HCT116 (cell line): ENCODE measurements at regions not wholly inside any gene's neighbourhood (a gene's known extent, or its start where the extent isn't known, plus 50 kb on each side); places are given as distances from the start of the nearest gene placed in this dataset.

Experiments used
- ATAC-seq: fragments of 200-7000 bp; cut with Tn5 transposase; 2 replicates; pipeline ENCODE4 v1.9.1; 2020; ENCODE audit warnings: mild to moderate bottlenecking, moderate library complexity
- BruUV-seq: library from RNA; stranded (reverse); fragments of 400-500 nt; replicated peaks from 2 replicates; lab custom pipeline; 2021; lab: Mats Ljungman, UMichigan
- CTCF ChIA-PET: fragments of 300-600 bp; sonication (Branson Sonifier 250); formaldehyde crosslinking; loops from one replicate; lab custom pipeline; 2021; ENCODE audit warnings: antibody characterized with exemption; lab: Charles Lee
- POLR2A ChIA-PET: fragments of 300-600, 350-600 bp; sonication (Branson Sonifier 250); formaldehyde crosslinking; loops from one replicate; lab custom pipeline; 2021; ENCODE audit warnings: antibody characterized with exemption; lab: Charles Lee
- RAD21 ChIA-PET, 2 experiments: fragments of 300-600 bp; sonication (Branson Sonifier 250); formaldehyde crosslinking; loops; one replicate each; lab custom pipeline; 2023; ENCODE audit warnings: low total read pairs in 2 of 2; ENCODE audit not compliant: uncharacterized antibody in 2 of 2, unreplicated experiment in 2 of 2, low non-redundant PET in 1 of 2; lab: Charles Lee
- DNase-seq: peaks from one replicate; pipeline ENCODE4 v3.0.0-alpha.2; 2010; ENCODE audit warnings: low read depth, low spot score
- H2AFZ ChIP-seq: fragments of 200-600 bp; shearing (Covaris generic), sonication (generic); 2 replicates; pipeline ENCODE4 v1.6.1; 2017; ENCODE audit warnings: low read depth, mixed run types, mixed read lengths, antibody characterized with exemption, low read length; ENCODE audit not compliant: poor library complexity, severe bottlenecking
- H3K27ac ChIP-seq: 2 replicates; pipeline ENCODE4 v1.5.1; 2012; ENCODE audit warnings: low read depth, low read length
- H3K27me3 ChIP-seq: fragments of 200-600 bp; sonication (generic); 2 replicates; pipeline ENCODE4 v1.6.1; 2016; ENCODE audit warnings: mixed run types, low read length, mixed read lengths; ENCODE audit not compliant: insufficient read depth
- H3K36me3 ChIP-seq, 2 experiments: fragments of 200-500 bp in 1 of 2; fragments of 200-600 bp in 1 of 2; sonication (Bioruptor generic) in 1 of 2; sonication (generic) in 1 of 2; 2 replicates each; pipeline versions ENCODE4 v1.5.1 to v1.6.1; 2014 to 2016; ENCODE audit warnings: low read length in 2 of 2, inconsistent platforms in 1 of 2, mixed read lengths in 1 of 2, mixed run types in 1 of 2; ENCODE audit not compliant: insufficient read depth in 2 of 2, control insufficient read depth in 1 of 2
- H3K4me1 ChIP-seq, 2 experiments: fragments of 200-600 bp in 1 of 2; sonication (generic) in 1 of 2; 2 replicates each; pipeline versions ENCODE4 v1.5.1 to v1.6.1; 2012 to 2017; ENCODE audit warnings: low read length in 2 of 2, inconsistent platforms in 1 of 2, mild to moderate bottlenecking in 1 of 2, mixed read lengths in 1 of 2, mixed run types in 1 of 2, moderate library complexity in 1 of 2; ENCODE audit not compliant: insufficient read depth in 2 of 2, control insufficient read depth in 1 of 2
- H3K4me2 ChIP-seq: fragments of 200-600 bp; sonication (generic); 2 replicates; pipeline ENCODE4 v1.6.1; 2017; ENCODE audit warnings: mixed run types, low read length, mixed read lengths
- H3K4me3 ChIP-seq, 2 experiments: fragments of 200-600 bp in 1 of 2; sonication (generic) in 1 of 2; replicated peaks in 1 of 2; 2 replicates each; pipeline ENCODE4 v1.5.1; 2011 to 2016; ENCODE audit warnings: low read length in 2 of 2, control low read depth in 1 of 2, low read depth in 1 of 2, mild to moderate bottlenecking in 1 of 2, mixed read lengths in 1 of 2, mixed run types in 1 of 2
- H3K79me2 ChIP-seq: fragments of 200-600 bp; sonication (generic); 2 replicates; pipeline ENCODE4 v1.6.1; 2017; ENCODE audit warnings: mild to moderate bottlenecking, mixed run types, low read length, moderate library complexity, mixed read lengths; ENCODE audit not compliant: insufficient read depth
- H3K9ac ChIP-seq: fragments of 200-600 bp; sonication (generic); 2 replicates; pipeline ENCODE4 v1.6.1; 2016; ENCODE audit warnings: low read length, mixed read lengths
- H3K9me2 ChIP-seq: fragments of 200-600 bp; sonication (generic), shearing (Covaris generic); 2 replicates; pipeline ENCODE4 v1.6.1; 2017; ENCODE audit warnings: mixed run types, mild to moderate bottlenecking, moderate library complexity; ENCODE audit not compliant: insufficient read depth
- H3K9me3 ChIP-seq, 2 experiments: fragments of 200-500 bp in 1 of 2; fragments of 200-600 bp in 1 of 2; sonication (Bioruptor generic) in 1 of 2; sonication (generic) in 1 of 2; 2 replicates each; pipeline ENCODE4 v1.6.1; 2014 to 2017; ENCODE audit warnings: low read length in 2 of 2, mixed read lengths in 2 of 2, inconsistent platforms in 1 of 2, low read depth in 1 of 2, mild to moderate bottlenecking in 1 of 2, mixed run types in 1 of 2, moderate library complexity in 1 of 2; ENCODE audit not compliant: control insufficient read depth in 1 of 2, insufficient read depth in 1 of 2
- H4K20me1 ChIP-seq: fragments of 200-600 bp; sonication (generic), shearing (Covaris generic); 2 replicates; pipeline ENCODE4 v1.6.1; 2017; ENCODE audit warnings: mixed run types, mild to moderate bottlenecking, moderate library complexity; ENCODE audit not compliant: insufficient read depth
- CBX3 ChIP-seq: IDR thresholded peaks from 2 replicates; pipeline ENCODE4 v1.6.1; 2012; ENCODE audit warnings: low read depth
- CEBPB ChIP-seq: IDR thresholded peaks from 2 replicates; pipeline ENCODE4 v1.6.1; 2012; ENCODE audit warnings: low read depth
- ELF1 ChIP-seq: IDR thresholded peaks from 2 replicates; pipeline ENCODE4 v1.6.1; 2012; ENCODE audit warnings: low read depth, borderline replicate concordance
- EZH2phosphoT487 ChIP-seq: fragments of 200-600 bp; IDR thresholded peaks from 2 replicates; pipeline ENCODE4 v1.6.1; 2018; ENCODE audit warnings: antibody characterized with exemption, borderline replicate concordance
- FOSL1 ChIP-seq: IDR thresholded peaks from 2 replicates; pipeline ENCODE4 v1.6.1; 2012; ENCODE audit warnings: low read depth
- JUND ChIP-seq: IDR thresholded peaks from 2 replicates; pipeline ENCODE4 v1.6.1; 2012
- POLR2AphosphoS5 ChIP-seq: IDR thresholded peaks from 2 replicates; pipeline ENCODE4 v1.6.1; 2011; ENCODE audit warnings: mild to moderate bottlenecking, low read depth, low read length, moderate library complexity
- RAD21 ChIP-seq: IDR thresholded peaks from 2 replicates; pipeline ENCODE4 v1.6.1; 2012; ENCODE audit warnings: low read depth, mild to moderate bottlenecking
- intact Hi-C: fragments of 100-400 bp; cut with micrococcal nuclease; formaldehyde crosslinking; loops from 2 replicates; pipeline ENCODE4 v1.10.0; 2022
- TF ChIP-seq, protein P1 (sequence below): IDR thresholded peaks from 2 replicates; pipeline ENCODE4 v1.6.1; 2012; ENCODE audit warnings: low read depth
- TF ChIP-seq, protein P2 (sequence below): IDR thresholded peaks from 2 replicates; pipeline ENCODE4 v1.6.1; 2012
- TF ChIP-seq, protein P3 (sequence below): IDR thresholded peaks from 2 replicates; pipeline ENCODE4 v1.6.1; 2011; ENCODE audit warnings: mild to moderate bottlenecking, low read length, moderate library complexity; ENCODE audit not compliant: insufficient replicate concordance; ENCODE audit errors: extremely low read depth

DNA sequence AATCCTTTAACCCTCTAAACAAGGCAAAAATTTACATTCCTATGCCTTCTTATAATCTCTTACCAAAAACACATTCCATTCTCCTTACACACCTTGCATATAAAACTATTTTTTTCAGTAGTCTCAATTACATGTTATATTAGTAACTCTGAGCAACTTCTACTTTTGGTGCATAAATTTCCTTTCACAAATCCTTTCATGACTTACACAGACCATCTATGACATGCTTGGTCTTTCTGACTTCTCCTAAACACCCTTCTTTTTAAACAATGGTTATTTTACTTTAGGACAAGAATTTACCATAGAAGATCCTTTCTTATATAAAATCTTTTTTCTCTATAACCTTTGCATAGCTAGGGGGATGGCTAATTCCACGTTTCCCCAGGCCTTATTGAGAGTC lies 208.0 kb upstream of the ARRDC3 start:
- intact Hi-C loops: no loop called here
- Histone ChIP-seq H3K4me2 (no peak overlapping the region), H3K36me3 (no peaks in the 10 kb centered on the region), H3K27me3 (no peaks in the 10 kb centered on the region), H3K9me3 (peaks cover 3 to 14% of the 10 kb centered on the region in 2 experiments; a peak in 2 of 4 replicates), H3K4me1 (no peaks in the 10 kb centered on the region), H3K9me2 (no peaks in the 10 kb centered on the region), H4K20me1 (no peaks in the 10 kb centered on the region), H3K4me3 (no peak overlapping the region), H3K27ac (no peak overlapping the region), H3K9ac (no peak overlapping the region), H3K79me2 (no peaks in the 10 kb centered on the region), H2AFZ (no peak overlapping the region)
- TF ChIP-seq CBX3: peak; percentile 61; the same call in 1 of the 2 replicates
- no peak for TF ChIP-seq POLR2AphosphoS5
- no TSS peak for BruUV-seq
- ChIA-PET POLR2A (no interaction called here), CTCF (no interaction called here), RAD21 (no interaction called here)
- ATAC-seq (no peak), DNase-seq (peak; percentile 33)

DNA sequence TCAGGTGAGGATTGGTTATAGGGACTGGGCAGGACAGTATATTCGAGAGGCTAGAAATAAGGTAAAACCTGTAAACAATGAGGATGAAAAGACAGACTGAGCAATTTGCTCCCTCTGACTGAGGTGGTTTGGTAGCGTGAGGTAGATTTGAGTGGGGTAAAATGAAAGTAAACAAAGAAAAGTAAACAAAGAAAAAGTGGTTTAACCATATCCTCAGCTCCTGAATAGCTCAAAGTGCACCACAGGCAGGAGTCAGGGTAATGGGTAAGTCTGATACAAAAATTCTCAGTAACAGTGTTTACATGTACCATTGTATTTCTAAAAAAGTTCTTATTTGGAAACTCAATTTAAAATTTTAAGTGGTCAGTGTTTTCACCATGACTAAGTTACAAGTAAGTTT lies 203.1 kb upstream of the ARRDC3 start:
- no peaks in the 10 kb centered on the region for H3K27me3 ChIP-seq
- intact Hi-C loops: no loop called here

More for the DNA sequence above, 203.1 kb upstream of the ARRDC3 start:
- Histone ChIP-seq H3K9ac (no peak overlapping the region), H3K9me3 (peaks cover 0 to 1% of the 10 kb centered on the region in 2 experiments; a peak in 1 of 4 replicates), H3K79me2 (no peaks in the 10 kb centered on the region), H3K4me1 (no peaks in the 10 kb centered on the region), H3K27ac (no peak overlapping the region), H3K36me3 (no peaks in the 10 kb centered on the region), H3K4me3 (no peak overlapping the region), H3K4me2 (no peak overlapping the region), H4K20me1 (no peaks in the 10 kb centered on the region), H2AFZ (no peak overlapping the region), H3K9me2 (no peaks in the 10 kb centered on the region)
- ChIA-PET RAD21 (no interaction called here), POLR2A (no interaction called here), CTCF (no interaction called here)
- BruUV-seq: no TSS peak
- TF ChIP-seq, protein P1, sequence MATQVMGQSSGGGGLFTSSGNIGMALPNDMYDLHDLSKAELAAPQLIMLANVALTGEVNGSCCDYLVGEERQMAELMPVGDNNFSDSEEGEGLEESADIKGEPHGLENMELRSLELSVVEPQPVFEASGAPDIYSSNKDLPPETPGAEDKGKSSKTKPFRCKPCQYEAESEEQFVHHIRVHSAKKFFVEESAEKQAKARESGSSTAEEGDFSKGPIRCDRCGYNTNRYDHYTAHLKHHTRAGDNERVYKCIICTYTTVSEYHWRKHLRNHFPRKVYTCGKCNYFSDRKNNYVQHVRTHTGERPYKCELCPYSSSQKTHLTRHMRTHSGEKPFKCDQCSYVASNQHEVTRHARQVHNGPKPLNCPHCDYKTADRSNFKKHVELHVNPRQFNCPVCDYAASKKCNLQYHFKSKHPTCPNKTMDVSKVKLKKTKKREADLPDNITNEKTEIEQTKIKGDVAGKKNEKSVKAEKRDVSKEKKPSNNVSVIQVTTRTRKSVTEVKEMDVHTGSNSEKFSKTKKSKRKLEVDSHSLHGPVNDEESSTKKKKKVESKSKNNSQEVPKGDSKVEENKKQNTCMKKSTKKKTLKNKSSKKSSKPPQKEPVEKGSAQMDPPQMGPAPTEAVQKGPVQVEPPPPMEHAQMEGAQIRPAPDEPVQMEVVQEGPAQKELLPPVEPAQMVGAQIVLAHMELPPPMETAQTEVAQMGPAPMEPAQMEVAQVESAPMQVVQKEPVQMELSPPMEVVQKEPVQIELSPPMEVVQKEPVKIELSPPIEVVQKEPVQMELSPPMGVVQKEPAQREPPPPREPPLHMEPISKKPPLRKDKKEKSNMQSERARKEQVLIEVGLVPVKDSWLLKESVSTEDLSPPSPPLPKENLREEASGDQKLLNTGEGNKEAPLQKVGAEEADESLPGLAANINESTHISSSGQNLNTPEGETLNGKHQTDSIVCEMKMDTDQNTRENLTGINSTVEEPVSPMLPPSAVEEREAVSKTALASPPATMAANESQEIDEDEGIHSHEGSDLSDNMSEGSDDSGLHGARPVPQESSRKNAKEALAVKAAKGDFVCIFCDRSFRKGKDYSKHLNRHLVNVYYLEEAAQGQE: no peak
- TF ChIP-seq POLR2AphosphoS5 (no peak), CBX3 (no peak), EZH2phosphoT487 (no peak), FOSL1 (no peak), JUND (no peak), ELF1 (no peak), CEBPB (no peak), RAD21 (no peak)
- TF ChIP-seq, protein P2, sequence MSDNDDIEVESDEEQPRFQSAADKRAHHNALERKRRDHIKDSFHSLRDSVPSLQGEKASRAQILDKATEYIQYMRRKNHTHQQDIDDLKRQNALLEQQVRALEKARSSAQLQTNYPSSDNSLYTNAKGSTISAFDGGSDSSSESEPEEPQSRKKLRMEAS: no peak
- TF ChIP-seq, protein P3, sequence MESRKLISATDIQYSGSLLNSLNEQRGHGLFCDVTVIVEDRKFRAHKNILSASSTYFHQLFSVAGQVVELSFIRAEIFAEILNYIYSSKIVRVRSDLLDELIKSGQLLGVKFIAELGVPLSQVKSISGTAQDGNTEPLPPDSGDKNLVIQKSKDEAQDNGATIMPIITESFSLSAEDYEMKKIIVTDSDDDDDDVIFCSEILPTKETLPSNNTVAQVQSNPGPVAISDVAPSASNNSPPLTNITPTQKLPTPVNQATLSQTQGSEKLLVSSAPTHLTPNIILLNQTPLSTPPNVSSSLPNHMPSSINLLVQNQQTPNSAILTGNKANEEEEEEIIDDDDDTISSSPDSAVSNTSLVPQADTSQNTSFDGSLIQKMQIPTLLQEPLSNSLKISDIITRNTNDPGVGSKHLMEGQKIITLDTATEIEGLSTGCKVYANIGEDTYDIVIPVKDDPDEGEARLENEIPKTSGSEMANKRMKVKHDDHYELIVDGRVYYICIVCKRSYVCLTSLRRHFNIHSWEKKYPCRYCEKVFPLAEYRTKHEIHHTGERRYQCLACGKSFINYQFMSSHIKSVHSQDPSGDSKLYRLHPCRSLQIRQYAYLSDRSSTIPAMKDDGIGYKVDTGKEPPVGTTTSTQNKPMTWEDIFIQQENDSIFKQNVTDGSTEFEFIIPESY: no peak
- no peak for DNase-seq
- no peak for ATAC-seq
